HEK293T (cell line): ENCODE measurements at regions not wholly inside any gene's neighbourhood (a gene's known extent, or its start where the extent isn't known, plus 50 kb on each side); places are given as distances from the start of the nearest gene placed in this dataset.
"Not testable (repeated sequence)": the region's sequence is repeated elsewhere in the genome, so short reads cannot be mapped to it uniquely, and the experiment has no call there.

Source experiments
- BHLHE40 ChIP-seq: fragments of 450-650 bp; IDR thresholded peaks from 2 replicates; pipeline ENCODE4 v1.6.1; 2016; ENCODE audit warnings: mild to moderate bottlenecking, moderate library complexity, borderline replicate concordance
- FOXA1 ChIP-seq: fragments of 450-650 bp; IDR thresholded peaks from 2 replicates; pipeline ENCODE4 v1.6.1; 2016; ENCODE audit warnings: mild to moderate bottlenecking
- FOXK2 ChIP-seq: fragments of 450-650 bp; IDR thresholded peaks from 2 replicates; pipeline ENCODE4 v1.6.1; 2016; ENCODE audit warnings: mild to moderate bottlenecking
- LEF1 ChIP-seq: fragments of 450-650 bp; IDR thresholded peaks from 2 replicates; pipeline ENCODE4 v1.6.1; 2017; ENCODE audit warnings: mild to moderate bottlenecking, borderline replicate concordance
- NFRKB ChIP-seq: fragments of 450-650 bp; IDR thresholded peaks from 2 replicates; pipeline ENCODE4 v1.6.1; 2016; ENCODE audit warnings: mild to moderate bottlenecking, moderate library complexity
- PKNOX1 ChIP-seq: fragments of 450-650 bp; IDR thresholded peaks from 2 replicates; pipeline ENCODE4 v1.6.1; 2016
- ZNF384 ChIP-seq: fragments of 450-650 bp; IDR thresholded peaks from 2 replicates; pipeline ENCODE4 v1.6.1; 2016

DNA sequence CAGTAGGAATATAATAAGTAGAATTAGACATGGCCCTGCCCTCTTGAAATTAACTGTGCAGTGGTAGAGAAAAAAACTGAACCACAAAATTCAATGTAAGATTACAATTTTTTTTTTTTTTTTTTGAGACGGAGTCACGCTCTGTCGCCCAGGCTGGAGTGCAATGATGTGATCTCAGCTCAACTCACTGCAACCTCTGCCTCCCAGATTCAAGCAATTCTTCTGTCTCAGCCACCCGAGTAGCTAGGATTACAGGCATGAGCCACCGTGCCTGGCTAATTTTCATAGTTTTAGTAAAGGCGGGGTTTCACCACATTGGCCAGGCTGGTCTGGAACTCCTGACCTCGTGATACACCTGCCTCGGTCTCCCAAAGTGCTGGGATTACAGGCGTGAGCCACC, 864.3 kb downstream of the EFNB2 start:
- not testable (repeated sequence) for TF ChIP-seq FOXA1, BHLHE40, PKNOX1, ZNF384, FOXK2, LEF1, NFRKB
